Endothelial cell of hepatic sinusoid (primary cell): ENCODE measurements at regions not wholly inside any gene's neighbourhood (a gene's known extent, or its start where the extent isn't known, plus 50 kb on each side); places are given as distances from the start of the nearest gene placed in this dataset.
"Not testable (repeated sequence)": the region's sequence is repeated elsewhere in the genome, so short reads cannot be mapped to it uniquely, and the experiment has no call there.

Experiments used
- in situ Hi-C: cut with HindIII; loops from 2 replicates; pipeline ENCODE4 v1.10.0; 2017; ENCODE audit warnings: low sequenced_read_pairs

DNA sequence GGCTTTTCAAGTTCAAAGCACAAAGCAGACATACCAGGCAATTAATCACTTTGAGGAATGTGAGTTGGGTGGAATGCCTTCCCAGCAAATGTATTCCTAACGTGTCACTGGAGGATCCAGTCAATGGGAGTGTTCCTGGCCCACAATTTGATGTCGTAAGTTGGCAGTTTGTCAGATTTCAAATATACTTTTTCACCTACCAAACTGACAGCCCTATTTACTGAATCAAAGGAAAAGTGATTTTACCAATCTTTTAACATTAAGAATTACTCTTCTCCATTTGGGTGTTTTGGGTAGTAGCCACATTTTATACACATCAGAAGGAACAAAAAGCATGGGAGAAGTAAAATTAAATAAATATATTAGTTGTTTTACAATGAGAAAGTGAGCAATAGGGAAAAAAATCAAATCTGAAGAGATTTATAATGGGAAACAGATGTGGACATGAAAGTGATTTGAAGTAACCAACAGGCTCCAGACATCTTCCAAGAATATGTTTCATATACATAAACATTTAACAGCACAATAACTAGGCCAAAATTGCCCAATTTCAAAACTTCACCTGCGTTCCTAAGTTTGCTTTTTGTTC is 222.9 kb downstream of the MTERF1 start:
- in situ Hi-C loops, result no loop called here

DNA sequence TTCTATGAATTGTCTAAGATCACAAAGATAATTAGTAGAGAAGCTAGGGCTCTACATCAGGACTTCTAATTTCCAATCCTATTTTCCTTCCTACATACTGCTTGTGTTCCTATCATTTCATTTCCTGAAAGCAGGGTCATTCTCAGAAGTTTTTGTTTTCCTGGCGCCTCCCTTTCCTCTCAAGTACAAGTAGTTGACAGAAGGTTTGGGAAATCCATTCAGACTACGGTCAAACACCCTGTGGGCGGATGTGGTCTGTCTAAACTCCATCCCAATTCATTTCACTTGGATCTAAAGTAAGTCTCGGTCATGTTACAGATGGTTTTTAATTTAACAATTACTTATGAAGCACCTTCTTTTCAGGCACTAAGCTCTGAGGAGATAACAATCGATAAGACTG is 221.4 kb downstream of the MTERF1 start:
- in situ Hi-C loops, result no loop called here

DNA sequence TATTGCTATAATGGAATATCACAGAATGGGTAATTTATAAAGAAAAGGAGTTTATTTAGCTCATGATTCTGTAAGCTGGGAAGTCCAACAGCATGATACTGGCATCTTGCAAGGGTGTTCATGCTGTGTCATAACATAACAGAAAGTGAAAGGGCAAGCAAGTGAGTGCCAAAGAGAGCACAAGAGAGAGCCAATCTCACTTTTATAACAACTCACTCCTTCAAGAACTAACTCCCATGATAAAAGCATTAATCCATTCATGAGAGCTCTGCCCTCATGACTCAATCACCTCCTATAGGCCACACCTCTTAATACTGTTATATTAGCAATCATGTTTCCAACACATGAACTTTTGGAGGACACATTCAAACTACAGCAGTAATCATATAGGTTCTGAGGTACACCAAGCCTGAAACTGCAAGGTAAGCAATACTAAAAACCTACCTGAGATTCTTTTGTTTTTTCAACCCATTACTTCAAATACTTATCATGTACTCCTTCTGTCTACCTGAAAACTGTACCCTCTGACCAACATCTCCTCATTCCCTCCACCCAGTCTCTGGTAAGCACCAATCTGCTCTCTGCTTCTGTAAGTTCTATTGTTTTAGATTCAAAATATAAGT is 219.7 kb downstream of the MTERF1 start:
- in situ Hi-C loops, result no loop called here

DNA sequence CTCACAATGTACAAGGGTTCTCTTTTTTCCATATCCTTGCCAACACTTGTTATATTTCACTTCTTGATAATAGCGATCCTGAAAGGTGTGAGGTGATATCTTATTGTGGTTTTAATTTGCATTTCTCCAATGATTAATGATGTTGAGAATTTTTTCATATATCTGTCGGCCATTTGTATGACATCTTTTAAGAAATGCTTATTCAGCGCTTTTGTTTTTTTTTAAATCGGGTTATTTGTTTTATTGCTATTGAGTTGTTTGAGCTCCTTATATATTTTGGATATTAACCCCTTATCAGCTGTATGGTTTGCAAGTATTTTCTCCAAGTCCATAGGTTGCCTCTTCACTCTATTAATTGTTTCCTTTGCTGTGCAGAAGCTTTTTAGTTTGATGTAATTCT is 218.8 kb downstream of the MTERF1 start:
- in situ Hi-C loops, result no loop called here

DNA sequence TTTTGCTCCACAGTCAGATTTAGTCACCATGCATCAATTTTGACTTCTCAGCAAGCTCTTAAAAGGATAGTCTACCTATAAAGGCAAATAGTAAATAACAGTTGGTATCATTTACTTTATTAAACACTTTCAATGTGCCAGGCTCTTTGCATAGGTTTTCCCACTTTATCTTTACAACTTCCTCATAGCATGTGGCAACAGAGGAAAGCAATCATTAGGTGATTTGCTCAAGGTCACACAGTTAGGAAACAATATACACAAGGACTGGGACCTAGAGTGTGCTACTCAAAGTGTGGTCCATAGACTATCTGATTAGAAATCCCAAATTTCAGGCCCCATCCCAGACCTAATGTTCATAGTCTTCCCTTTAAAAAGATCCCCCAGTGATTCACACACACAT is 212.3 kb downstream of the MTERF1 start:
- in situ Hi-C loops, result no loop called here

DNA sequence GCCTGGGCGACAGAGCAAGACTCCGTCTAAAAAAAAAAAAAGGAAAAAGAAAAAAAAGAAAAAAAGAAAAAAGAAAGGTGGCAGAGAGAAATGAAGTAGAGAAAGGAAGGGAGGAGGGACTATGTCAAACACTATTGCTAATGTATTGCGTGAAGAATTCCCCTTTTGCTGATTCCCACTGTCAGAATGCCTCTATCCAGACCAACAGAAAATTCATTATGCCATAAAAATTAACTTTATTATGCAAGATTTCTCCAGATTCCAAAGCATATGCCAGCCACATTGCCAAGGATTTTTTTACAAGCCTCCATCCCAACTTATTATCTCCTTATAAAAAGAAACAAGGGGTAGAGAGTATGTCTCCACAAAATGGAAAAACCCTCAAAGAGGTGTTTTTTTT is 209.3 kb downstream of the MTERF1 start:
- in situ Hi-C loops, result no loop called here

DNA sequence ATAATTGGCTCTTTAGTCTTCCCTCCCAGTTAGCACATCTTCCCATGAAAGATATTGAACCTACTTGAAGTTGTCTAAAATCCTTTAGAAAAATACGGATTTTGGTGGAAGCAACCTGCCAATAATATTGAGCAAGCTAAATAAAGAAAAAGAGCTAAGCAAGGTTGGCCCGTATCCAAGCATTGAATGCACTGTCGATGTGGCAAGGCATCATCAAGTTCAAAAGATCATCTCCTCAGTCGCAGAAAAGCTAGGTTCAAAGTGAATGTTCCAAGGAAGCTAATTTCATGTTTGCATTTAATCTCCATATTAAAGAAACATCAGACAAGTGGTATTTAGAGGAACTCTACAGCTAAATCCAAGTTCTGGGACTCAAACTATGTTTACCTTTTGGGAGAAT is 206.0 kb downstream of the MTERF1 start:
- in situ Hi-C loops, result no loop called here

DNA sequence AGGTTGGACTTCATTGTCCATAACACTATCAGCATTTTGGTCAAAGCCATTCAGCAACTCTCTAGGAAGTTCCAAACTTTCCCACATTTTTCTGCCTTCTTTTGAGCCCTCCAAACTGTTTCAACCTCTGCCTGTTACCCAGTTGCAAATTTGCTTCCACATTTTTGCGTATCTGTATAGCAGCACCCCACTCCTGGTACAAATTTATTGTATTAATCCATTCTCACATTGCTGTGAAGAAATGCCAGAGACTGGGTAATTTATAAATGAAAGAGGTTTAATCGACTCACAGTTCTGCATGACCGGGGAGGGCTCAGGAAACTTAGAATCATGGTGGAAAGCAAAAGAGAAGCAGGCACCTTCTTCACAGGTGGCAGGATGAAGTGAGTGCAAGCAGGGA is 198.8 kb downstream of the MTERF1 start:
- in situ Hi-C loops, result no loop called here

DNA sequence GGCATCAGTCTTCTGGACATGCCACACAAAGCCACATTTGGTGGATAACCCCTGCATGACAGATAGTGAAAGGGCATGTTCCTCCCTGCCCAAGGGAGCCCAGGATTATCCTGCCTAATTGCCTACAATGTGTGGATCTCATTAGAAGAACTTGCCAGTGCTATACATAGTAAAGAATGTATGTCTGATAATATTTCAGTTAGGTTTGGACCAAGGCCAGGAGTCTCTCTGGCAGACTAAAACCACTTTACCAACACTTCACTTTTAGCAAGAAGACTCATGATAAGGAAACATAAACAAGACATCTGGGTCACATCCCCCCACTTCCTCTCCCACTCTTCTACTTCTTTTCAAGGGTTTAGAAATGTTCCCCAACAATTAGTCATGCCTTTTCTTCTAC is 196.7 kb downstream of the MTERF1 start:
- in situ Hi-C loops, result no loop called here

DNA sequence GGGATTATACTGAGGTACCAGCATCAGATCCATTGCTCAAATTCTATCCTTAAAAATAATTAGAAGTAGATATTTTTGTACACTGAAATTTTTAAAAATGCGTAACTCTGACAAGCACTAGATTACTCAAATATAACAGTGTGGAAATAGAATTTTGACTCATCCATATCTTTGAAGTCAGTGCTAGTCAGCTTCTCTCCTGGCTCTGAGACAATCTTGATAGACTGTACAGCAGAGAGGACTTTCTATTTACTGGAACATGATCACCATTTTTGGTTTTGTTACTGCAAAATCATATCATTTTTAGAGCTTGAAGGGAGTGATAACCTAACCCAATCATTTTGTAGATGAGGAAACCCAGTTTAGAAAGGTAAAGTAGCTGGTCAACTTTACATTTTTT is 195.0 kb downstream of the MTERF1 start:
- in situ Hi-C loops, result no loop called here

DNA sequence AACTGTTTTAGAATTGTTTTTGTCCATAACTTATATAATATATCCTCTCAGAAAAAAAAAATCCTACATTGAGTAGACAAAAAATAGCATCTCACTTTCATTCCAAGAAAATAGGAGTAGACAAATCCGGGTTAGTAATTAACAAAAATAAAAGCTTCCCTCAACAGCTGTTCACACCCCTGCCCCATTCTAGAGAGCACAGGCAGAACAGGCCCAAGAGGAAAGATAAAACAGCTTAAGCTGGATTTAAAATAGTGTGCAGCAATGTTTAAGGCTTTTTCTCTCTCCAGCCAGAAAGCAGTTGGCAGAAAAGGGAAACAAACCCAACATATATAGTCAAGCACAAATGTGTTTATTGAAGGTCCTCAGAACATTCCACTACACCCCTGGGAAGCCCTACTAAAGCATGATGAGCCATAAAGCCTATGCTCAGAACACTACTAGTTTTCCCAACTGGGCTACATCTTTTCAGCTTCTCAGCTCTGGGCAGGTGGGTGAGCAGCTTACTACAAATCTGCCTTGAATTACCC is 189.9 kb downstream of the MTERF1 start:
- in situ Hi-C loops, result no loop called here

DNA sequence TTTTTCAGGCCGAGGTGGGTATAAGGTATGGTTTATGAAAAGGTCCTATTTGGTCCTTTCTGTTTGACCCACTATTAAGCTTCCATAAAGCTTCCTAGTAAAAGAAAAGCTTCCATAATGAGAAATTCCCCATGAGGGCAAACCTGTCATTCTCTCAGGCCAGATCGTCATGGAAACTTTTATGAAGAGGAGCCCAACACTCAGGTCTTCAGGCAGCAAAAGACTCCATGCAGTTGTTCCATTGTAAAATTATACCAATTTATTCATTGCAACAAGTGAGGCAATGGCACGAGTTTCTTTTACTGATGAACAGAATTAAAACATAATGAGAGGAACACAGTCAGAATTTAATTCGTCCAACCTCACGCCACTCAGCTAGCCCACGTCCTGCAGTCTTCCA is 188.6 kb downstream of the MTERF1 start:
- in situ Hi-C loops, result no loop called here

DNA sequence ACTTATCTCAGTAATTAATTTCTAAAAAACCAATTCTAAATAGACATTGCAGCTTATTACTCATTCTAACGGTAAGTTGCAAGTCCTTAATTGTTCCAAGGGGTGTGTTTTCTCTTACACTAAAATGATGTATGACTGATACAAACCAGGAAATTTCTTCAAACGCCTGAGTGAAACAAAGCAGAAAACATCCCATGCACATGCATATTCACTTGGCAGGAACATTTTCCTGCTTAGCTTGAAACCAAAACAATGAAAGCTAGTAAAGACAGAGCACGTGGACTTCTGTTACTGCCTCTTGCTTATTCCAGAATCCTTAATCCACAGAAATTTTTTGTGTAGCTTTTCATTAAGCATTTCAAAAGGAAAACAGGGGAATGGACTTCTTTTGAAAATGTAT is 187.7 kb downstream of the MTERF1 start:
- in situ Hi-C loops, result no loop called here

DNA sequence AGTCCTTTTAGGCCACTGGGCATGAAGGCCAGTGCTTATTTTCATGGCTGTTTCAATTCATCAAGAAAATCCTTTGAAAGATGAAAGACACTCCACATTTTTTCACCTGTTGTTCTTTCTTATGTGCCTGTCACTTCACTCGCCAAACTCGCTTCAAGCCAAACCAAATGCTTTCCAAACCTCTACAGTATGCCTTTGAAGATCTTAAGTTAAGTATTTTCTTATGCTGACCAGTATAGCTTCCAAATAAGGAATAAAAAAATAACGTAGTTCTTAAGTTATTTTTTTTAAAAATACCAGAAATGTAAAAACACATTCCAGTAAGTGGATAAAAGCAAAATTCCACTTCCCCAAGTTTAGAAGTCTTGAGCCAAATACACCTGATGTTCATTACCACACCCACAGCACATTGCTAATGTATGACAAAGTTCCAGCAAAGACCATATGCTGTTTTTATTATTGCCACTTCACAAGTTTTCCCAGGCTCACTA is 186.1 kb downstream of the MTERF1 start:
- in situ Hi-C loops, result no loop called here

DNA sequence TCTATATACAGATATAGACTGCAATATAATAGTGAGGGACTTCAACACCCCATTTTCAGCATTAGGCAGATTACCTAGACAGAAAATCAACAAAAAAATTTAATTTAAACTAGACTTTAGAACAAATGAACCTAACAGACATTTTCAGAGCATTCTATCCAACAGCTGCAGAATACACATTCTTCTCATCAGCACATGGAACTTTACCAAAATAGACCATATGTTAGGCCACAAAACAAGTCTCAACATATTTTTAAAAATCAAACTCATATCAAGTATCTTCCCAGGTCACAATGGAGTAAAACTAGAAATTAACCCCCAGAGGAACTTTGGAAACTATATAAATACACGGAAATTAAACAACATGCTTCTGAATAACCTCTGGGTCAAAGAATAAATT is 169.6 kb downstream of the MTERF1 start:
- in situ Hi-C loops, result no loop called here

DNA sequence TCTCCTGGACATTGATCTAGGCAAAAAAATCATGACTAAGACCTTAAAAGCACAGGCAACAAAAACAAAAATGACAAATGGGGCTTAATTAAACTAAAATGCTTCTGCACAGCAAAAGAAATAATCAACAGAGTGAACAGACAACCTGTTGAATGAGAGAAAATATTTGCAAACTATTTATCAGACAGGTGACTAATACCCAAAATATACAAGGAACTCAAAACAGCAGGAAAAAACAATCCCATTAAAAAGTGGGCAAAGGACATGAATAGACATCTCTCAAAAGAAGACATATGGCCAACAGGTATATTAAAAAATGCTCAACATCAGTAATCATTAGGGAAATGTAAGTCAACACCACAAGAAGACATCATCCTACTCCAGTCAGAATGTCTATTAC is 166.8 kb downstream of the MTERF1 start:
- in situ Hi-C loops, result no loop called here

DNA sequence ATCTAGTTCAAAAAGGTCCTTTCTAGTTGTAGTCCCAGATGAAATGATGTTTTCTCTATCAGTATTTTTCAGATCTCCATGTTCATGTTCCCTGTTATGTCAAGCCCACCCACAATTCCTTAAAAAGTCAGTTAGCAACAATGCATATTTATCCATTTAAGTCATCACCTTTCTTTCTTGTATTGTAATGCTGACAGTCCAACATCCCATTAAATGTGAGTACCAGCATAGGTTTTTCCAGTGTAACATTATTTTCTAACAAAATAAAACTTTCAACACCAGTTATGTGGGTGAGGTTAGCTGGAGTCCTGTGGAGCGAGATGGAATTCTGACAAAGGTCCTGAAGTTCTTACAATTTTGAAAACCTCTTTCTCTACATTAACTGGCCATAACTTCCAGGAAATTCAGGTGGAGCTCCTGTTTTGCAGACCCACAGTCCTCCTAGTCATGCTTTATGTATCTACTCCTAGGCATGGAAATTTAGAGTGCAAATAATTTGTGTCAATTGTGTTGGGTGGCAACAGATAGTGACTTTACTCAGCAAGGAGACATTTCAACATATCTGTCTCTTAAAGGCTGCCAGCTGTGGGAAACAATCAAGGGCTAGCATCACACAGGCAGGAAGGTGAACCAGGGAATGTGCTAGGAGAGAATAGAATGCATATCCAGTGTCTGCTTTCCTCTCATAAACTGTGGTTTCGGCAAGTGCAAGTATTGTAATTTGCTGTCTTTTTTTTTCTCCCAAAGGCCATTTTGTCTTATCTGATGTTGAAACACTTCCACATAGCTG is 162.6 kb downstream of the MTERF1 start:
- in situ Hi-C loops, result no loop called here

DNA sequence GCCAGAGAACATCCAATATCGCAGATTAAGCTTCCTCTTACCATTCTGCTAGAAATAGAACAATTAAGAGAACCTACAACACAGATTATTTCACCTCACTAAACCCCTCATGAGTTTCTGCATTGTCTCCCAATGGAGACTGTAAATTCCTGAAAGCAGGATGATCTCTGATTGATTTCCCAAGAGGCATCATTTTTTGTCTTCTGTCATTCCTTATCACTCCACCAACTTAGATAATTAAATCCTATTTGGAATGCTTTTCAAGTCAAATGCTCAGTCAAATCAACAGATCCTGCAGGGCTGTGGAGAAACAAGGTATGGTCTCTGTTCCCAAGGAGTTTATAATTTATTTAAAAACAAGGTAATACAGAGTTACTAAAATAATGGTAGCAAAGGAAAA is 161.5 kb downstream of the MTERF1 start:
- in situ Hi-C loops, result no loop called here

DNA sequence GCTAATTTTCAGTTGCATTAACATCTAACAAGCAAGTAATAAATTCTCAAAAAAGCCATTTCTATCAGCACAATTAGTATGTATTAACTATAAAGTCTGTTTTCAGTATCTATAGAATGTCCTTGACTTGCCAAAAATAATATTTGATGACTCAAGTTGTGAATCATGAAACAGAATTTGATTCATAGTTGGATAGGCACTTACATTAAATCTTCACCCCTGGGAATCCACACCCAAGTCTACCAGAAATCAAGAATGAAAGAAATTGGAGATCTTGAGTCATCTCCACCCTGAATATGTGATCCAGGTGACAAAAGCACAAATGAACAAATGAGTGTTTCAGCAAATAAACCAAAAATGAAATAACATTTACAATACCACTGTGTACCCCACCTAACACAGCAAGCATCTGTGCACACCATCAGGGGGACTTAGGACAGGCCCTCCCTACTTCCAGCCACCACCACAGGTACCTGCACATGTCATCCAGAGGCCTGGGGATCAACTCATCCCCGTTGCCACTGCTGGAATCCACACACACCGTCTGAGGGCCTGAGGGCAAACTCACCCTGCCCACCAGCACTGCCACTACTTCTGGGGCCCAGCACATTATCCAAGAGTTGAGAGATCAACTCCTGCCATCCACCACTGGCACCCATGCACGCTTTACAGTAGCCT is 160.1 kb downstream of the MTERF1 start:
- in situ Hi-C loops, result no loop called here

DNA sequence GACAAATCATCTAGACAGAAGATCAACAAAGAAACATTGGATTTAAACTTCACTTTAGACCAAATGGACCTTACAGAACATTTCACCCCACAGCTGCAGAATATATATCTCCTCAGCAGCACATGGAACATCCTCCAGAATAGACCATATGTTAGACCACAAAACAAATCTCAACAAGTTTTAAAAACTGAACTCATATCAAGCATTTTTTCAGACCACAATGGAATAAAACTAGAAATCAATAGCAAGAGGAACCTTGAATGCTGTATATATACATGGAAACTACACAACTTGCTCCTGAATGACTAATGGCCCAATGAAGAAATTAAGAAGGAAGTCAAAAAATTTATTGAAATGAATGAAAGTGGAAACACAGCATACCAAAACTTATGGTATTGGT is 157.7 kb downstream of the MTERF1 start:
- in situ Hi-C loops, result no loop called here

DNA sequence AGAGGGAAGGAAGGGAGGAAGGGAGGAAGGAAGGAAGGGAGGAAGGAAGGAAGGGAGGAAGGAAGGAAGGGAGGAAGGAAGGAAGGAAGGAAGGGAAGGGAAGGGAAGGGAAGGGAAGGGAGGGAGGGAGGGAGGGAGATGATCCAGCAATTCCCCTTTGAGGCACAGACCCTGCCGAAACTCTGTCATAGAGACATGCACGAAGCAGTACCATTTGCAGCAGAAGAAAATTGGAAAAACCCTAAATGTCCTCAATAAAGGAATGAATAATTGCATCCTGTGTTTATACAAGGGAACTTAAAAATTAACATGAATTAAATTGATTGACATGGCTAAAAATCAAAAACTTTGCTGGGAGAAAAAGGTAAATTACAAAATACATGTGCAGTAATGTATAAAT is 151.5 kb downstream of the MTERF1 start:
- in situ Hi-C loops, result not testable (repeated sequence)
